Activated CD8-positive, alpha-beta memory T cell treated with anti-CD3 and anti-CD28 coated beads, Interleukin-2, amount 10 ng/mL, durations not matched to agents 7 days and 5 days (primary cell): ENCODE measurements at regions not wholly inside any gene's neighbourhood (a gene's known extent, or its start where the extent isn't known, plus 50 kb on each side); places are given as distances from the start of the nearest gene placed in this dataset.
"Not testable (repeated sequence)": the region's sequence is repeated elsewhere in the genome, so short reads cannot be mapped to it uniquely, and the experiment has no call there.

Source experiments
- ATAC-seq: fragments of 150-1000 bp; cut with Tn5 transposase; one replicate; pipeline ENCODE4 v1.10.0; 2021; ENCODE audit warnings: moderate library complexity
- CTCF ChIA-PET: fragments of 350-600 bp; sonication (Branson Sonifier 250); formaldehyde crosslinking; loops from one replicate; lab custom pipeline; 2021; ENCODE audit warnings: antibody characterized with exemption; lab: Charles Lee
- DNase-seq: peaks from one replicate; pipeline ENCODE4 v3.0.0-alpha.2; 2020
- H3K27ac Mint-ChIP-seq: one replicate; pipeline ENCODE4 v1.8.0; 2021; ENCODE audit warnings: mild to moderate bottlenecking, mixed read lengths
- H3K27me3 Mint-ChIP-seq: one replicate; pipeline ENCODE4 v1.8.0; 2021; ENCODE audit warnings: mixed read lengths
- H3K36me3 Mint-ChIP-seq: one replicate; pipeline ENCODE4 v1.8.0; 2021; ENCODE audit warnings: mild to moderate bottlenecking, mixed read lengths
- H3K4me1 Mint-ChIP-seq: one replicate; pipeline ENCODE4 v1.8.0; 2021; ENCODE audit warnings: mixed read lengths
- H3K4me3 Mint-ChIP-seq: one replicate; pipeline ENCODE4 v1.8.0; 2021; ENCODE audit warnings: mild to moderate bottlenecking, moderate library complexity, mixed read lengths
- H3K9me3 Mint-ChIP-seq: one replicate; pipeline ENCODE4 v1.8.0; 2022; ENCODE audit warnings: low read depth, mixed read lengths

- Mint-ChIP-seq H3K27me3 (no peaks in the 10 kb centered on the region), H3K36me3 (no peaks in the 10 kb centered on the region), H3K4me1 (no peaks in the 10 kb centered on the region), H3K4me3 (no peak overlapping the region), H3K9me3 (no peaks in the 10 kb centered on the region), H3K27ac (no peak overlapping the region)
- CTCF ChIA-PET, result no interaction called here
- ATAC-seq (no peak), DNase-seq (no peak)
These were observed 715.5 kb downstream of the CETN3 start for GRCh38 chr5:89694026-89694550.

- CTCF ChIA-PET, result no interaction called here
These were observed 719.2 kb downstream of the CETN3 start for GRCh38 chr5:89690331-89690730.

DNA sequence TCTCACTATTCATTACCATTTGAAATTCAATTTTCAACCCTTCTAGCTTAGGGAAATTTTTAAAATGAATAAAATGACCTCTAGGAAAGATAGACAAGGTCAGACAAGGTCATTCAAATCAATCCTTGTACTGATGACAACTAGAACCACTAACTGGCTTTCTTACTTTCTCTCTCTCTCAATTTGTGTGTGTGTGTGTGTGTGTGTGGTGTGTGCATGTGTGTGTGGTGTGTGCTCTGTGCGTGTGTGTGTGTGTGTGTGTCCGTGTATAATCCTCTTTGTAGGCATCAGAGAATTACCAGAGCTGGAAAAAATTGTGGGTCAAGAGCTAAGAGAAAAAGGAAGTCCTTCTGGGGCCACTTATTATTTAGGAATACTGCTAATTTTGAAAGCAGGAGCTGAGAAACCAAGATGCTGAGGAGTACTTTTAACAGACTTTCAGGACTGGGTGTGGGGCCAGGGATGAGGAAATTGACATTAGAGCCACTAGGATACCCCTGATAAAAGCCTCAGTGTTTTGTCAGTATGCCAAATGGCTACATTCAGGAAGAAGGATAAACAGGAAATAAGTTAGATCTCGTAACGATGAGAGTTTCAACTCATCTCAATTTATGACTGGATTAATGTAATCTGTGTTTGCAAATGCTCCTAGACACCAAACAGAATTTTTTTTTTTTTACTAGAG is 723.3 kb downstream of the CETN3 start:
- CTCF ChIA-PET, result no interaction called here
- H3K4me3 Mint-ChIP-seq, result no peak overlapping the region
- no peaks in the 10 kb centered on the region for H3K4me1 Mint-ChIP-seq
- H3K9me3 Mint-ChIP-seq, result peaks cover 3% of the 10 kb centered on the region
- H3K36me3 Mint-ChIP-seq, result no peaks in the 10 kb centered on the region
- DNase-seq (no peak), ATAC-seq (no peak)
- no peaks in the 10 kb centered on the region for H3K27me3 Mint-ChIP-seq
- no peak overlapping the region for H3K27ac Mint-ChIP-seq

More at GRCh38 chr5:89690331-89690730, 719.2 kb downstream of the CETN3 start:
- H3K27me3 Mint-ChIP-seq, result no peaks in the 10 kb centered on the region
- no peaks in the 10 kb centered on the region for H3K4me1 Mint-ChIP-seq
- ATAC-seq, result no peak
- no peak overlapping the region for H3K4me3 Mint-ChIP-seq
- H3K36me3 Mint-ChIP-seq, result no peaks in the 10 kb centered on the region
- no peaks in the 10 kb centered on the region for H3K9me3 Mint-ChIP-seq
- DNase-seq, result no peak
- H3K27ac Mint-ChIP-seq, result no peak overlapping the region

- Mint-ChIP-seq H3K9me3 (peaks cover 4% of the 10 kb centered on the region), H3K4me3 (no peak overlapping the region), H3K27me3 (no peaks in the 10 kb centered on the region), H3K4me1 (no peaks in the 10 kb centered on the region), H3K36me3 (no peaks in the 10 kb centered on the region), H3K27ac (no peak overlapping the region)
- CTCF ChIA-PET, result no interaction called here
- no peak for ATAC-seq
- no peak for DNase-seq
These were observed 732.9 kb downstream of the CETN3 start for GRCh38 chr5:89676634-89677033.

DNA sequence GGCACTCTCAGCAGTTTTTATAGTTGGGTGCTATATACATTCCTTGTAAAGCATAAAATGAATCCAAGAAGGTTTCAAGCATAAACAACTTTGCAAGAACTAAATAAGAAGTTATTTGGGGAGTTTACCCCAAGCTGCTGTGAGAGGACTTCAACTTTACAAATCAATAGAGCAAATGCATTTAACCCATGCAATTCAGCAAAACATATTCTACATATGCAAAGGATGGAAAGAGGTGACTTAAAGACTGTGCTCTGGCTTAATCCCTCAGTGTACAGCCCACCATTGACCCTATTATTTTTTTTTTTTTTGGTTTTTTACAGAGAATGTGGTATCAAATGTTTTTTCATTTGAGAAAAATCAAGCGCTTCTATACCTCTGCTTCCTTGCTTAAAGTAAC is 736.5 kb downstream of the CETN3 start:
- no peaks in the 10 kb centered on the region for H3K27me3 Mint-ChIP-seq
- no peaks in the 10 kb centered on the region for H3K9me3 Mint-ChIP-seq
- DNase-seq, result no peak
- no peaks in the 10 kb centered on the region for H3K4me1 Mint-ChIP-seq
- H3K36me3 Mint-ChIP-seq, result no peaks in the 10 kb centered on the region
- no peak overlapping the region for H3K4me3 Mint-ChIP-seq
- CTCF ChIA-PET, result no interaction called here
- H3K27ac Mint-ChIP-seq, result no peak overlapping the region
- no peak for ATAC-seq

DNA sequence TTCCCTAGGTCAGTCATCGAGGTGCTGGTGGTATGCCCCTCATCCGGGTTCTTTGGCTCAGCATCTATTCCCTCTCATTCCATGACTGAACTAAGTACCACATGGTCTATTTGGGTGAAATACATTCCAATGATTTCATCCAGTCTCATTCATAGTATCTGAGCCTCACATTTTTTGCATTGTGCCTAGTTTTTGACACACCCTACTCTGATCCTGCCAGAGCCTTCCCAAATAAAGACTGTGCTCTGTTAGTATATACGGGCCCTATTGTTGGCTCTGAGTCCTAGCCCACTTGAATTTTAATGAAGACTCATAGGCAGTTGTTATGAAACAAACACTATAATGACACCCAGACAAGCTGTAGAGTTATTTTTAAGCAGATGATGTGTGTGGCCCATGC is 740.7 kb downstream of the CETN3 start:
- Mint-ChIP-seq H3K36me3 (no peaks in the 10 kb centered on the region), H3K27me3 (no peaks in the 10 kb centered on the region), H3K27ac (no peak overlapping the region), H3K9me3 (peaks cover 3% of the 10 kb centered on the region), H3K4me1 (no peaks in the 10 kb centered on the region), H3K4me3 (no peak overlapping the region)
- ATAC-seq (no peak), DNase-seq (no peak)
- CTCF ChIA-PET, result no interaction called here

- Mint-ChIP-seq H3K4me3 (no peak overlapping the region), H3K4me1 (no peaks in the 10 kb centered on the region), H3K36me3 (no peaks in the 10 kb centered on the region), H3K9me3 (peaks cover 6% of the 10 kb centered on the region), H3K27ac (no peak overlapping the region), H3K27me3 (no peaks in the 10 kb centered on the region)
- CTCF ChIA-PET, result no interaction called here
- DNase-seq (no peak), ATAC-seq (no peak)
These were observed 747.1 kb downstream of the CETN3 start for GRCh38 chr5:89662499-89662898.

- DNase-seq (no peak), ATAC-seq (no peak)
These were observed 755.9 kb upstream of the MEF2C start for GRCh38 chr5:89638871-89639270.

DNA sequence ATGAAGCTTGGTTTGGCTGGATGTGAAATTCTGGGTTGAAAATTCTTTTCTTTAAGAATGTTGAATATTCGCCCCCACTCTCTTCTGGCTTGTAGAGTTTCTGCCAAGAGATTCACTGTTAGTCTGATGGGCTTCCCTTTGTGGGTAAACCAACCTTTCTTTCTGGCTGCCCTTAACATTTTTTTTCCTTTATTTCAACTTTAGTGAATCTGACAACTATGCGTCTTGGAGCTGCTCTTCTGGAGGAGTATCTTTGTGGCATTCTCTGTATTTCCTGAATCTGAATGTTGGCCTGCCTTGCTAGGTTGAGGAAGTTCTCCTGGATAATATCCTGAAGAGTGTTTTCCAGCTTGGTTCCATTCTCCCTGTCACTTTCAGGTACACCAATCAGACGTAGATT is 751.2 kb upstream of the MEF2C start:
- H3K27ac Mint-ChIP-seq, H3K4me1 Mint-ChIP-seq, ATAC-seq, CTCF ChIA-PET, DNase-seq, H3K4me3 Mint-ChIP-seq, H3K27me3 Mint-ChIP-seq, H3K36me3 Mint-ChIP-seq: not testable (repeated sequence)
- peaks cover 12% of the 10 kb centered on the region for H3K9me3 Mint-ChIP-seq

More at GRCh38 chr5:89638871-89639270, 755.9 kb upstream of the MEF2C start:
- Mint-ChIP-seq H3K27ac (no peak overlapping the region), H3K4me1 (no peaks in the 10 kb centered on the region), H3K27me3 (no peaks in the 10 kb centered on the region), H3K9me3 (peaks cover 10% of the 10 kb centered on the region), H3K4me3 (no peak overlapping the region), H3K36me3 (no peaks in the 10 kb centered on the region)
- CTCF ChIA-PET, result no interaction called here

GRCh38 chr5:89630064-89630463 is 747.1 kb upstream of the MEF2C start:
- H3K9me3 Mint-ChIP-seq, ATAC-seq, CTCF ChIA-PET, H3K36me3 Mint-ChIP-seq, H3K4me3 Mint-ChIP-seq, H3K27ac Mint-ChIP-seq, H3K4me1 Mint-ChIP-seq, H3K27me3 Mint-ChIP-seq, DNase-seq: not testable (repeated sequence)

- no peaks in the 10 kb centered on the region for H3K27me3 Mint-ChIP-seq
- H3K9me3 Mint-ChIP-seq, result peaks cover 5% of the 10 kb centered on the region
- no peaks in the 10 kb centered on the region for H3K4me1 Mint-ChIP-seq
- no peak overlapping the region for H3K4me3 Mint-ChIP-seq
- ATAC-seq (no peak), DNase-seq (no peak)
- CTCF ChIA-PET, result no interaction called here
- no peak overlapping the region for H3K27ac Mint-ChIP-seq
- no peaks in the 10 kb centered on the region for H3K36me3 Mint-ChIP-seq
These were observed 746.1 kb upstream of the MEF2C start for GRCh38 chr5:89628876-89629635.

GRCh38 chr5:89615839-89616518 is 733.0 kb upstream of the MEF2C start:
- Mint-ChIP-seq H3K9me3 (no peaks in the 10 kb centered on the region), H3K27ac (no peak overlapping the region), H3K4me3 (no peak overlapping the region), H3K27me3 (no peaks in the 10 kb centered on the region), H3K4me1 (no peaks in the 10 kb centered on the region), H3K36me3 (no peaks in the 10 kb centered on the region)
- ATAC-seq (no peak), DNase-seq (no peak)
- CTCF ChIA-PET, result no interaction called here

- no peak for DNase-seq
- no peak overlapping the region for H3K4me3 Mint-ChIP-seq
- no peaks in the 10 kb centered on the region for H3K9me3 Mint-ChIP-seq
- H3K27me3 Mint-ChIP-seq, result no peaks in the 10 kb centered on the region
- no peak overlapping the region for H3K27ac Mint-ChIP-seq
- CTCF ChIA-PET, result no interaction called here
- no peaks in the 10 kb centered on the region for H3K36me3 Mint-ChIP-seq
- H3K4me1 Mint-ChIP-seq, result no peaks in the 10 kb centered on the region
- ATAC-seq, result no peak
These were observed 730.4 kb upstream of the MEF2C start for GRCh38 chr5:89613222-89613956.
